K562 (cell line): ENCODE measurements at regions not wholly inside any gene's neighbourhood (a gene's known extent, or its start where the extent isn't known, plus 50 kb on each side); places are given as distances from the start of the nearest gene placed in this dataset.

Experiments
- ATAC-seq: fragments of 200-7000 bp; cut with Tn5 transposase; 3 replicates; pipeline ENCODE4 v1.9.1; 2020; ENCODE audit warnings: moderate library complexity
- BruUV-seq: library from RNA; stranded (reverse); fragments of 400-500 nt; replicated peaks from 2 replicates; lab custom pipeline; 2021; lab: Mats Ljungman, UMichigan
- CTCF ChIA-PET: fragments of 300-600 bp; formaldehyde crosslinking; extraction: SDS; loops from one replicate; lab custom pipeline; 2021; ENCODE audit warnings: low intra/inter-chr PET ratio; lab: Yijun Ruan, JAX
- POLR2A ChIA-PET: fragments of 300-600, 350-650 bp; sonication (Branson Sonifier 250); formaldehyde crosslinking; extraction: SDS; loops from one replicate; lab custom pipeline; 2021; ENCODE audit warnings: antibody characterized with exemption, inconsistent platforms; lab: Yijun Ruan, JAX
- DNase-seq, 4 experiments: peaks; one replicate each; pipeline versions ENCODE4 v3.0.0 to v3.0.0-alpha.2; 2011 to 2018; ENCODE audit warnings: low spot score in 3 of 4, mixed read lengths in 3 of 4; ENCODE audit errors: extremely low read depth in 1 of 4
- FAIRE-seq: peaks from 2 replicates; lab custom pipeline; 2011; peaks lifted over from hg19 to GRCh38; lab: Jason Lieb, UNC
- H2AFZ ChIP-seq: 2 replicates; pipeline ENCODE4 v1.6.0; 2011; ENCODE audit warnings: low read depth, low read length, control low read depth, inconsistent platforms
- H3K27ac ChIP-seq: fragments of 200-600 bp; 3 replicates; pipeline ENCODE4 v1.8.0; 2011; ENCODE audit warnings: low read depth, mild to moderate bottlenecking, control low read depth, inconsistent platforms, low read length, moderate library complexity, mixed read lengths; ENCODE audit errors: extremely low read depth
- H3K27me3 ChIP-seq, 2 experiments: fragments of 300-600 bp in 1 of 2; 2 replicates in 1 of 2; 3 replicates in 1 of 2; pipeline versions ENCODE4 v1.6.0 to v1.8.0; 2011; ENCODE audit warnings: inconsistent platforms in 2 of 2, low read length in 2 of 2, mild to moderate bottlenecking in 1 of 2, mixed read lengths in 1 of 2, moderate library complexity in 1 of 2; ENCODE audit not compliant: control insufficient read depth in 2 of 2, insufficient read depth in 2 of 2
- H3K36me3 ChIP-seq: fragments of 300-600 bp; 3 replicates; pipeline ENCODE4 v1.8.0; 2011; ENCODE audit warnings: mild to moderate bottlenecking, low read length, inconsistent platforms; ENCODE audit not compliant: control insufficient read depth, insufficient read depth
- H3K4me1 ChIP-seq, 2 experiments: fragments of 200-600 bp in 1 of 2; replicated peaks in 1 of 2; 2 replicates in 1 of 2; 3 replicates in 1 of 2; pipeline versions ENCODE4 v1.5.1 to v1.8.0; 2011; ENCODE audit warnings: inconsistent platforms in 2 of 2, low read length in 2 of 2, mild to moderate bottlenecking in 1 of 2, mixed read lengths in 1 of 2, moderate library complexity in 1 of 2; ENCODE audit not compliant: control insufficient read depth in 2 of 2, insufficient read depth in 2 of 2
- H3K4me2 ChIP-seq: 2 replicates; pipeline ENCODE4 v1.6.1; 2011; ENCODE audit warnings: low read length, control low read depth, inconsistent platforms, mixed read lengths; ENCODE audit not compliant: insufficient read depth
- H3K4me3 ChIP-seq: fragments of 200-600 bp; sonication (generic), shearing (Covaris generic); 2 replicates; pipeline ENCODE4 v1.5.1; 2016; ENCODE audit warnings: control low read depth, inconsistent platforms
- H3K79me2 ChIP-seq: fragments of 200-600 bp; 3 replicates; pipeline ENCODE4 v1.8.0; 2011; ENCODE audit warnings: low read length, inconsistent platforms; ENCODE audit not compliant: control insufficient read depth, insufficient read depth
- H3K9ac ChIP-seq, 2 experiments: 2 replicates each; pipeline versions ENCODE4 v1.6.0 to v1.6.1; 2011; ENCODE audit warnings: low read depth in 2 of 2, low read length in 2 of 2, control low read depth in 1 of 2, inconsistent platforms in 1 of 2, mild to moderate bottlenecking in 1 of 2, mixed read lengths in 1 of 2; ENCODE audit not compliant: insufficient read depth in 1 of 2
- H3K9me1 ChIP-seq: one replicate; pipeline ENCODE4 v1.6.0; 2011; ENCODE audit warnings: inconsistent platforms, mild to moderate bottlenecking, low read length, moderate library complexity; ENCODE audit not compliant: control insufficient read depth, insufficient read depth
- H3K9me3 ChIP-seq: replicated peaks from 2 replicates; pipeline ENCODE4 v1.5.1; 2011; ENCODE audit warnings: low read depth, low read length, inconsistent platforms; ENCODE audit not compliant: control insufficient read depth, insufficient read depth
- H4K20me1 ChIP-seq: replicated peaks from 2 replicates; pipeline ENCODE4 v1.6.1; 2011; ENCODE audit warnings: low read length, inconsistent platforms, mixed read lengths; ENCODE audit not compliant: control insufficient read depth, insufficient read depth
- GABPA ChIP-seq: fragments of 200-800 bp; sonication (Bioruptor generic); conservative IDR thresholded peaks from 2 replicates; pipeline ENCODE4 v1.6.1; 2016; ENCODE audit warnings: low read depth, missing genetic modification characterization, missing compliant biosample characterization
- KDM1A ChIP-seq, 2 experiments: fragments of 450-650 bp; IDR thresholded peaks; 2 replicates each; pipeline ENCODE4 v1.6.1; 2016; ENCODE audit warnings: mild to moderate bottlenecking in 2 of 2
- KLF16 ChIP-seq: IDR thresholded peaks from 2 replicates; pipeline ENCODE4 v1.6.1; 2016; ENCODE audit warnings: antibody characterized with exemption
- NCOA1 ChIP-seq: fragments of 450-650 bp; IDR thresholded peaks from 2 replicates; pipeline ENCODE4 v1.6.1; 2016; ENCODE audit warnings: low read depth
- RCOR1 ChIP-seq, 2 experiments: IDR thresholded peaks; 2 replicates each; pipeline ENCODE4 v1.6.1; 2012; ENCODE audit warnings: low read depth in 2 of 2, low read length in 2 of 2, borderline replicate concordance in 1 of 2, improper control_type of control experiment in 1 of 2
- SMAD2 ChIP-seq: fragments of 150-350 bp; IDR thresholded peaks from 2 replicates; pipeline ENCODE4 v1.6.1; 2014; ENCODE audit warnings: low read depth, mild to moderate bottlenecking, low read length
- ZNF12 ChIP-seq: sonication (generic); formaldehyde crosslinking; IDR thresholded peaks from 2 replicates; pipeline ENCODE4 v1.4.0; 2020; ENCODE audit warnings: mild to moderate bottlenecking, missing genetic modification reagents
- WGBS: fragments of 100-300 bp; shearing (Covaris generic); methylation state at CpG from one replicate; pipeline ENCODE4 v1.1.6; 2016; ENCODE audit warnings: low coverage, mixed read lengths; ENCODE audit not compliant: insufficient coverage; ENCODE audit errors: missing lambda C conversion rate; 5-methylcytosine and 5-hydroxymethylcytosine counted together
- in situ Hi-C: fragments of 300-500 bp; cut with MboI; formaldehyde crosslinking; loops from 4 replicates; pipeline ENCODE4 v1.15.0; 2018; ENCODE audit warnings: inconsistent platforms, mixed read lengths
- intact Hi-C: fragments of 100-400 bp; cut with micrococcal nuclease; formaldehyde crosslinking; loops from 2 replicates; pipeline ENCODE4 v1.14.2; 2022
- TF ChIP-seq, protein P1 (sequence below): sonication (generic); formaldehyde crosslinking; IDR thresholded peaks from 2 replicates; pipeline ENCODE4 v1.8.0; 2022; ENCODE audit warnings: mild to moderate bottlenecking, missing genetic modification reagents

GRCh38 chr1:91613595-91613994 lies 112.9 kb downstream of the CDC7 start:
- Histone ChIP-seq H4K20me1 (no peaks in the 10 kb centered on the region), H3K36me3 (no peaks in the 10 kb centered on the region), H3K79me2 (no peaks in the 10 kb centered on the region), H3K4me1 (peaks cover 0 to 18% of the 10 kb centered on the region in 2 experiments; a peak in 3 of 5 replicates), H3K4me2 (no peak overlapping the region), H3K27me3 (no peaks in the 10 kb centered on the region), H3K9me1 (no peaks in the 10 kb centered on the region), H3K27ac (no peak overlapping the region), H3K9me3 (no peaks in the 10 kb centered on the region), H3K4me3 (no peak overlapping the region), H2AFZ (no peak overlapping the region), H3K9ac (no peak overlapping the region)
- ChIA-PET CTCF (no interaction called here), POLR2A (interaction anchor here (0.7 to 1.3 kb wide), 2 partner anchors 24 to 1184 kb away, joined by 4 to 5 read pairs; no protein-coding TSS in a partner anchor)
- ATAC-seq, result no peak
- intact Hi-C loops (loop anchor here (10.0 kb wide), 1 partner anchor 121 kb away; no protein-coding TSS in a partner anchor), in situ Hi-C loops (no loop called here)
- WGBS, result 100% methylated on average over 1 of the region's 1 CpG
- no TSS peak for BruUV-seq
- DNase-seq, result no peak
- FAIRE-seq, result no peak
- TF ChIP-seq, protein P1, sequence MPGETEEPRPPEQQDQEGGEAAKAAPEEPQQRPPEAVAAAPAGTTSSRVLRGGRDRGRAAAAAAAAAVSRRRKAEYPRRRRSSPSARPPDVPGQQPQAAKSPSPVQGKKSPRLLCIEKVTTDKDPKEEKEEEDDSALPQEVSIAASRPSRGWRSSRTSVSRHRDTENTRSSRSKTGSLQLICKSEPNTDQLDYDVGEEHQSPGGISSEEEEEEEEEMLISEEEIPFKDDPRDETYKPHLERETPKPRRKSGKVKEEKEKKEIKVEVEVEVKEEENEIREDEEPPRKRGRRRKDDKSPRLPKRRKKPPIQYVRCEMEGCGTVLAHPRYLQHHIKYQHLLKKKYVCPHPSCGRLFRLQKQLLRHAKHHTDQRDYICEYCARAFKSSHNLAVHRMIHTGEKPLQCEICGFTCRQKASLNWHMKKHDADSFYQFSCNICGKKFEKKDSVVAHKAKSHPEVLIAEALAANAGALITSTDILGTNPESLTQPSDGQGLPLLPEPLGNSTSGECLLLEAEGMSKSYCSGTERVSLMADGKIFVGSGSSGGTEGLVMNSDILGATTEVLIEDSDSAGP (CRISPR knock-in tag), result no peak
- TF ChIP-seq ZNF12 (CRISPR knock-in tag) (no peak), RCOR1 (IDR thresholded peaks at IDR 0.05; ENCODE audit: borderline replicate concordance in 1 of 2, low read depth in 2 of 2, low read length in 2 of 2) (peak in 1 of 2 experiments; percentile 33; a peak in 1 of 4 replicates), KLF16 (no peak), KDM1A (IDR thresholded peaks at IDR 0.05) (0 out of 4 replicates have a peak, but pooled peaks of 1 of the 2 experiments have one; percentile 23), GABPA (tag) (no peak), SMAD2 (no peak), NCOA1 (no peak)
